GM21786 (cell line): ENCODE measurements at regions not wholly inside any gene's neighbourhood (a gene's known extent, or its start where the extent isn't known, plus 50 kb on each side); places are given as distances from the start of the nearest gene placed in this dataset.
A peak's percentile ranks its signal among the peaks of the same experiment; 100 is the strongest.
"Not testable (repeated sequence)": the region's sequence is repeated elsewhere in the genome, so short reads cannot be mapped to it uniquely, and the experiment has no call there.

Experiments used
- ATAC-seq: cut with Tn5 transposase; IDR thresholded peaks from one replicate; pipeline ENCODE4 v1.9.1; 2021; ENCODE audit not compliant: unreplicated experiment

GRCh38 chr2:67614454-67614853 is 217.3 kb downstream of the ETAA1 start:
- ATAC-seq: no peak

DNA sequence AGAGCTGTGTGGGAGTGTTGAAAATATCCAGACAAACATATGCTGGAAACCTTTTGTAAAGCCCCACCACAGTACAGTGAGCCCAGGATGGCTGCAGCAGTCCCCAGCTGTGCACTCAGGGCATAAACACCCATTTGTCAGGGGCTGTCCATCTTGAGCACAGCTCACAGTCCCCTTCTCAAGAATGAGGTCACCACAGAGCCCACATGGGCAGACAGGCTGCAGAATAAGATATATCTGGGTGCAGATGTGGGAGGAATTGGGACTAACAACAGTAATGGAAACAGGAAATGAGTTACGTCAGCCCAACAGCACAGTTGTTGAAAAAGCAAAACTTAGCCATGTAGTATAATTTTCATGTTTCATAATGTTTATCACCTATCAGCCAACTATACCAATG is 219.6 kb downstream of the ETAA1 start:
- peak; percentile 85 for ATAC-seq

- ATAC-seq: no peak
These were observed 222.1 kb downstream of the ETAA1 start for GRCh38 chr2:67619204-67619603.

DNA sequence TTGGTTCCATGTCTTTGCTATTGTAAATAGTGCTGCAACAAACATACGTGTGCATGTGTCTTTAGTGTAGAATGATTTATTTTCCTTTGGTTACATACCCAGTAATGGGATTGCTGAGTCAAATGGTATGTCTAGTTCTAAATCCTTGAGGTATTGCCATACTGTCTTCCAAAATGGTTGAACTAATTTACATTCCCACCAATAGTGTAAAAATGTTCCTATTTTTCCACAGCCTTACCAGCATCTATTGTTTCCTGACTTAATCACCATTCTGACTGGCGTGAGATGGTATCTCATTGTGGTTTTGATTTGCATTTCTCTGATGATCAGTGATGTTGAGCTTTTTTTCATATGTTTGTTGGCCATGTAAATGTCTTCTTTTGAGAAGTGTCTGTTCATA is 226.6 kb downstream of the ETAA1 start:
- ATAC-seq: not testable (repeated sequence)

DNA sequence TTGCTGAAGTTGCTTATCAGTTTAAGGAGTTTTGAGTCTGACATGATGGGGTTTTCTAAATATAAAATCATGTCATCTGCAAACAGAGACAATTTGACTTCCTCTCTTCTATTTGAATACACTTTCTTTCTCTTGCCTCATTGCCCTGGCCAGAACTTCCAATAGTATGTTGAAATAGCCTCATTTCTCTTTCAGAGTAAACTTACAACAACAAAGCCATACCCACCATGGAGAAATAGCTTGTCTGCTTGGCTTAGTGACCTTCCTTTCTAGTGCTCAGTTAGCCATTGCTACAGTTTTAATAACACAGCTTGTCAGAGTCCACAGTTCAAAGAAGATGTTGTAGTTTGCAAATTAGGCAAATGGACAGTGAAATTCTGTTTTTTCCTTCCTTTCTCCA is 228.0 kb downstream of the ETAA1 start:
- ATAC-seq: no peak

DNA sequence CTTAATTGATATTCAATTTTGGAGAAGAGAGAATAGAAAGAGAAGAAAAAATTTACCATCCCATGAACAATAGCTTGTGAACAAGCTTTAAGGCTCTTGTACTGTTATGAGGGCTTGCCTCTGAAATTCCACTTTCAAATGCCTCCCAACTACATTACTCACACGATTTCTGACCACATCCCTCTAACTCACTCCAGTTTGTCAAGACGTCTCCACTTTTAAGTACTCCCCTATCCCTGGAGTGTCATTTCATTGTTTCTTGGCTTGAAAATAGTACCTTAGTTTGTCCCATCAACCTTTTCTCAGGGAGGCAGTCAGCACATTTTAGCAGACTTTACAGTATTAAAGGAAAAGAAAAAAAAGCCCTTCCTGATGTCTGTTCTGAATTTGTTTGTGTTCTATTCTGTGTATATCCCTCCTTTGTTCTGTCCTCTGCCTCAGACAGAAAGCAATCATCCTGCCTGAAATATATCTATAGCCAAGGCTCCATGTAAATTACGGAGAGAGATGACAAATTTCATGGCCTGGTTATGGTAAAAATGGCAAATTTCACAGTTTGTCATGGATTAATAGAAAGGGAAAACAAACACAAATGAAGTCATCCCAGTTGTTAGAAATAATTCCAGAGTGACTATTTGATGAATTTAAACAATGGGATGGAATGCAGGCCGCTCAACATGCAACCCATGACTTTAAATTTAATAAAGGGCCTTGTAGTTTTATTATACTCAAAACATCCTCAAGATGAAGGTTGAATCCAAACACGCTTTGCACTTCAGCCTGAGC is 228.8 kb downstream of the ETAA1 start:
- no peak for ATAC-seq

GRCh38 chr2:67626656-67627055 is 229.5 kb downstream of the ETAA1 start:
- ATAC-seq: no peak

GRCh38 chr2:67627456-67628207 is 230.5 kb downstream of the ETAA1 start:
- no peak for ATAC-seq

DNA sequence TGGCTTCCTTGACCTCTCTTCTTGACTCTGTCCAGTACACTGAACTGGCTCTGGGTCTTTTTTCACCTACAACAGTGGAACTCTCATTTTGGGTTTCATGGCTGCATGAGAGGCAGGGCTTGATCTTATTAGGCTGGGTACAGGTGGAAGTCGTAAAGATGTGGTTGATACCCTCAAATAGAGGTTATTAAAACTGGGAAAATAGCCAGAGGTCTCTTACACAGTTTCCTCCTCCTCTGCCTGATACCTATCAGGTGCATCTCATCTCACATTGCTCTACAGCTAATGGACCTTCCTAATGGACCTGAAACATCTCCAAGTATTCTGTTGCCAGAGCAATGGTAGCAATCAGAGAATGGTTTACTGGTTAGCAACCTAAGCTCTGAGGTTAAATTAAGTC is 231.8 kb downstream of the ETAA1 start:
- ATAC-seq: no peak

DNA sequence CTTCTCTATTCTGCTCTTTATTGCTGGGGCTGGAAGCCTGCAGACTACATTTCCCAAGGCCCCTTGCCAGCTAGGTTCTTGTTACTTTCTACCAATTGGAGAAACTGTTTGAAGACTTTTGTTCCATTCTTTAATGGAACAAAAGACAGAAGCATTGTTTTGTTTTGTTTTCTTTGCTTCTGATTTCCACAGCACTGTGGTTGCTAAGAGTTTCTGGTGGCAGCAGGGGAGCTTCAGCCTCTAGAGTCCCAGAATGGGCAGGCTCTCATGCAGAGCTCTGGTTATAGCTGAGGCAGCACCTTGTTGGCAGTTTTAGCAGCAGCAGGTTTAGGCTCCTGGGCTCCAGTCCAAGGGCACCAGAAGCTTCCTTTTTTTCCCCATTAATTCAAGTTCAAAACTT is 234.3 kb downstream of the ETAA1 start:
- ATAC-seq: no peak

- ATAC-seq: no peak
These were observed 236.2 kb downstream of the ETAA1 start for GRCh38 chr2:67633212-67633856.

- ATAC-seq: no peak
These were observed 241.0 kb downstream of the ETAA1 start for GRCh38 chr2:67638146-67638545.

- ATAC-seq: no peak
These were observed 244.3 kb downstream of the ETAA1 start for GRCh38 chr2:67641312-67642045.

DNA sequence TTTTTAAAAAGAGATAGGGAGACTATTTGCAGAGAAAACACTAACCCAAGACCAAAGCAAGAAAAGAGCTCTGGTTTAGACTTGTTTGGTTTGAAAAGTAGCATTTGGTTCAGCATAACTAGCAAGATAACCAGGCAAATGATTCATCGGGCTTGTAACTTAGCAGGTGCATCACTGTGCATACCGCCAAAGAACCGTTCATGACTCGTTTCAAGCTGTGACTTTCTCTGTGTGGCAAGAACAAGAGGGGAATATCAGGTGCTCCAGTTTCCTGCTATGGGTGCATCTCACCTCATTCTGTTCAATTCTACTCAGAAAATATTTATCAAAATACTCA is 244.9 kb downstream of the ETAA1 start:
- no peak for ATAC-seq

DNA sequence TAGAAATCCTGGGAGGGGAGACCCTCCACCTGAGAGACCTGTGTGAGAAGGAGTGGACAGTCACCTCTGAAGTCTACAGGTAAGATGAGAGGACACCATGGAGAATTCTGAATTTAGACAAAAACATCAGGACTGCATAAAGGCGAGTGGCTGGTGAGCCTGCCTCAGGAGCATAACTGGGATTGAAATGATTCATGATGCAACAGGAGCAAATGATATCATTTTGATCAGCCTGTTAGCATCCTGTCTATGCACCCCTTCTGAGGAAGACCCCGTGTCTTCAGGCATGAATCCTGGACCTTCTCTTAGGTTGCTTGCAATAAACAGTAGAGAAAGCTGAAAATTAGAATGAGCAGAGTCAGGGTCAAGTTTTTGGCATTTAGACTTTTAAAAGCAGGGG is 245.8 kb downstream of the ETAA1 start:
- no peak for ATAC-seq

DNA sequence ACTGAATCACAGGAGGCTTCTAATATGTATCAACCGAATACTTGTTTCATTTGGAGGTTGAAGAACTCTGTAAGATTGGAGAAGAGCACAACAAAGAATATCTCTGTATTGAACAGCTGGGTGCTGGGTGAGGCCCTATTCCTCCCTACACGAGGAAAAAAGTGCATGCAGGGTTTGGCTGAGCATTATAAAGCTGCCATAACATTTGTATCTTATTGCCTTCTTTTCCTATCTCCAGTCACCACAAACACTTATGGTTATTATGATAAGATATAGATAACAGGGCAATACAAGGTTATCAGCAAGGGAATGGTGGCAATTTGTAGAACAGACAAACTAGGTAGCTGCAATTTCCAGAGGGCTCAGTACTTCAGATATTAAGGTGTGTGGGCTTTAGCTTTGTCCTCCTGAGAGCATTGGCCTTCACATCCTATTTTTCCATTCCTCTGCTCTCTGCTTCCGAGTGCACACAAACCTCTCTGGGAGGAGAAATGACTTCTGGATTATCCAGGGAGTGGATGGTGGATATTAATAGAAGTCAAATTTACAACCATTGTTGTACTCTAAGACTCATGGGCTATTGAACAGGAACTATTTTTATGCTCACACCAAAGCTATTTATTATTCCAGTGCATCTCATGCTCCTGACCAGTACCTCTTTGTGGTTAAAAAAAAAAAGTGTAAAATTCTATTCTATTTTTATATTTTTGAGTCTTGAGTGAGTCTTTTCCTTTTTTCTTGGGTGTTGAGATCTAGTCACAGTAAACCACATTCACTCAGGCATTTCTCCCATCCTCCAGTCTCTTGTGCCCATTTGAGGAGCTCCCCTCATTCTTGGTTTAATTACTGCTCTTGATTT is 248.4 kb downstream of the ETAA1 start:
- no peak for ATAC-seq

GRCh38 chr2:67646714-67647333 is 249.7 kb downstream of the ETAA1 start:
- ATAC-seq: no peak

DNA sequence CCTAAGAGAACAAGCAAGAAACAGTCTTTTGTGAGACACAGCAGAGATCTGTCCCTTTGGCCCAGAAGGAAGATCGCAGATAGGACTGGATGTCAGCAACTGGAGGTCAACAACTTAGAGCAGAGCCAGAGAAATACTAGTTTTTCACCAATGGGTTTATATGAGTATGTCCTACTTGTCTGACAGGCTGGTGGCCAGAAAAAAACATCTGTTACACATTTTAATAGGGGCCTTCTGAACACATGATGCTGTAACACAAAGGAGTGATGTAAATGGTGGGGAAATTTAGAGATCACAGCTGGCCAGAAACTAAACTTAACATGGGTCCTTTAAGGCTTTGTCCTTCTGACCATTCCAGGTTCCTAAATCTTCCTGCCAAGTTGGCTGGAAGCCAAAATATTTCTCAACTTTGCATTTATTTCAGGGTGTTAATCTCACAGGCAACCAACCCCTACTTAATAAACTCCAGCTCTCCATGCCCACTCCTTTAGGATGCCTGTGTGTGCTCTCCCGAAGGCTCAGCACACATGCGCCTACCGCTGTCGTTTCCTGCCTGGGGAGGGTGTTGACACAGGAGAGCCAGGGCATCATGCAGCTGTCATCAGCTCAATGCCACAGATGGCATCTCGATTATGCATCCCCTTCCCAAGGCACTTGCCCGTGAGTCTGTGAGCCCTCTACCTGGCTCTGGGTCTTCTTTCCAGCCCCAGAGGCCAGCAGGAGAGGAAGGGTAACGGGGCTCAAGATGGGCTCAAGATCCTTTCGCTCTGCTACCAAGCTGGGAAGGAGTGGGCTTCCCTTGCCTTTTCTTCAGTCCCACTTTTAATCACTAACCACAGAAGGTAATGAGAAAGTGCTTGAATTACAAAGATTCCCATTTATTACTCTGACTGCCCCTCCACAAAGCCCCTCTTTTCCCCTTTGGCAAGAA is 252.5 kb downstream of the ETAA1 start:
- no peak for ATAC-seq
